Kidney (tissue), 13 donors: ENCODE measurements at regions not wholly inside any gene's neighbourhood (a gene's known extent, or its start where the extent isn't known, plus 50 kb on each side); places are given as distances from the start of the nearest gene placed in this dataset.
"Not testable (repeated sequence)": the region's sequence is repeated elsewhere in the genome, so short reads cannot be mapped to it uniquely, and the experiment has no call there.

ENCODE experiments used
- DNase-seq, 5 donors: peaks; one replicate each; pipeline ENCODE4 v3.0.0-alpha.2; 2013 to 2020
- FAIRE-seq: peaks from 2 replicates; lab custom pipeline; 2012; peaks lifted over from hg19 to GRCh38; lab: Jason Lieb, UNC
- H3K27ac ChIP-seq, 2 donors: one replicate each; pipeline ENCODE4 v1.7.0; 2013; ENCODE audit warnings: low read depth in 2 of 2, low read length in 2 of 2, inconsistent platforms in 1 of 2
- H3K27me3 ChIP-seq: one replicate; pipeline ENCODE4 v1.7.1; 2013; ENCODE audit warnings: low read length, inconsistent platforms; ENCODE audit not compliant: control insufficient read depth, insufficient read depth
- H3K36me3 ChIP-seq, 3 donors: one replicate each; pipeline versions ENCODE4 v1.7.0 to v1.7.1; 2013; ENCODE audit warnings: low read length in 3 of 3, control low read depth in 1 of 3, inconsistent platforms in 1 of 3; ENCODE audit not compliant: insufficient read depth in 3 of 3, control insufficient read depth in 2 of 3
- H3K4me1 ChIP-seq, 3 donors: one replicate each; pipeline versions ENCODE4 v1.7.0 to v1.7.1; 2013; ENCODE audit warnings: low read length in 3 of 3, inconsistent platforms in 1 of 3, low read depth in 1 of 3; ENCODE audit not compliant: control insufficient read depth in 2 of 3, insufficient read depth in 2 of 3
- H3K4me3 ChIP-seq, 3 donors: one replicate each; pipeline versions ENCODE4 v1.7.0 to v1.8.1; 2013; ENCODE audit warnings: low read length in 3 of 3, control low read depth in 1 of 3, inconsistent platforms in 1 of 3
- H3K9ac ChIP-seq, 3 donors: one replicate each; pipeline versions ENCODE4 v1.7.0 to v1.7.1; 2013; ENCODE audit warnings: low read length in 3 of 3, control low read depth in 1 of 3, inconsistent platforms in 1 of 3
- H3K9me3 ChIP-seq, 3 donors: one replicate each; pipeline versions ENCODE4 v1.7.0 to v1.7.1; 2013; ENCODE audit warnings: low read length in 3 of 3, control low read depth in 1 of 3, inconsistent platforms in 1 of 3; ENCODE audit not compliant: control insufficient read depth in 2 of 3, insufficient read depth in 1 of 3
- CTCF ChIP-seq: IDR thresholded peaks from 3 replicates; pipeline ENCODE4 v1.5.1; 2012; ENCODE audit warnings: mild to moderate bottlenecking, moderate library complexity, borderline replicate concordance; ENCODE audit not compliant: insufficient read depth; ENCODE audit errors: extremely low read depth
- intact Hi-C: fragments of 100-400 bp; cut with DNase I; formaldehyde crosslinking; loops from one replicate; pipeline ENCODE4 v1.11.1; 2022
- donor health status: control.
- donor health status: control.
- donor health status: control.
- donor health status: control.
- donor health status: control.
- donor health status: DM: yes; HTN: yes; CAD: no.
- donor health status: Normal renal cell carcinoma (clear cell type).

GRCh38 chr11:92461447-92461846 is 236.8 kb downstream of the FAT3 start:
- Histone ChIP-seq H3K27me3 (no peaks in the 10 kb centered on the region), H3K9ac (no peak overlapping the region), H3K9me3 (no peaks in the 10 kb centered on the region), H3K27ac (no peak overlapping the region), H3K36me3 (no peaks in the 10 kb centered on the region), H3K4me3 (no peak overlapping the region), H3K4me1 (no peaks in the 10 kb centered on the region)
- TF ChIP-seq CTCF = no peak
- FAIRE-seq (no peak), DNase-seq (no peak)
- intact Hi-C loops = no loop called here

GRCh38 chr11:92462821-92463220 is 238.2 kb downstream of the FAT3 start:
- Histone ChIP-seq H3K9ac (no peak overlapping the region), H3K27me3 (no peaks in the 10 kb centered on the region), H3K9me3 (no peaks in the 10 kb centered on the region), H3K4me3 (no peak overlapping the region), H3K27ac (no peak overlapping the region), H3K4me1 (no peaks in the 10 kb centered on the region), H3K36me3 (no peaks in the 10 kb centered on the region)
- no peak for FAIRE-seq
- DNase-seq = no peak
- TF ChIP-seq CTCF = no peak
- intact Hi-C loops = no loop called here

GRCh38 chr11:92464822-92465221 is 240.2 kb downstream of the FAT3 start:
- intact Hi-C loops = no loop called here
- no peak for TF ChIP-seq CTCF
- Histone ChIP-seq H3K9ac (no peak overlapping the region), H3K4me1 (no peaks in the 10 kb centered on the region), H3K27ac (no peak overlapping the region), H3K9me3 (no peaks in the 10 kb centered on the region), H3K36me3 (no peaks in the 10 kb centered on the region), H3K4me3 (no peak overlapping the region), H3K27me3 (no peaks in the 10 kb centered on the region)
- no peak for DNase-seq
- FAIRE-seq = no peak

GRCh38 chr11:92465410-92465809 is 240.8 kb downstream of the FAT3 start:
- FAIRE-seq, H3K9me3 ChIP-seq, H3K4me3 ChIP-seq, H3K36me3 ChIP-seq, DNase-seq, H3K9ac ChIP-seq, H3K4me1 ChIP-seq, intact Hi-C loops, H3K27ac ChIP-seq, H3K27me3 ChIP-seq: not testable (repeated sequence)
